ENCODE measurements at regions not wholly inside any gene's neighbourhood (a gene's known extent, or its start where the extent isn't known, plus 50 kb on each side); places are given as distances from the start of the nearest gene placed in this dataset.

GRCh38 chr15:95018888-95019545, 787.7 kb downstream of the MCTP2 start:
- Histone ChIP-seq H3K36me3 (no peaks in the 10 kb centered on the region), H3K27ac (no peak overlapping the region), H3K4me1 (peaks cover 0 to 9% (median 0%) of the 10 kb centered on the region in 4 donors), H3K27me3 (no peaks in the 10 kb centered on the region), H3K4me3 (no peak overlapping the region), H3K9me3 (no peaks in the 10 kb centered on the region)
- intact Hi-C loops (cut with DNase I), result no loop called here
- TF ChIP-seq EP300 (IDR thresholded peaks at IDR 0.05), result no peak
- no peak for TF ChIP-seq CTCF (IDR thresholded peaks at IDR 0.05)
- no peak for TF ChIP-seq POLR2AphosphoS5 (IDR thresholded peaks at IDR 0.05)
- WGBS, 2 donors, result 49 to 63% methylated on average over 6 of the region's 6 CpGs
- no peak for DNase-seq

GRCh38 chr15:95019907-95020306, 788.5 kb downstream of the MCTP2 start:
- Histone ChIP-seq H3K36me3 (no peaks in the 10 kb centered on the region), H3K27ac (no peak overlapping the region), H3K4me1 (peaks cover 0 to 9% (median 0%) of the 10 kb centered on the region in 4 donors), H3K4me3 (no peak overlapping the region), H3K27me3 (no peaks in the 10 kb centered on the region), H3K9me3 (no peaks in the 10 kb centered on the region)
- intact Hi-C loops (cut with DNase I), result no loop called here
- 70 to 80% methylated on average over 1 of the region's 1 CpG for WGBS, 2 donors
- DNase-seq, result no peak
- TF ChIP-seq POLR2A (IDR thresholded peaks at IDR 0.05), result no peak
- no peak for TF ChIP-seq POLR2AphosphoS5 (IDR thresholded peaks at IDR 0.05)
- no peak for TF ChIP-seq EP300 (IDR thresholded peaks at IDR 0.05)
- TF ChIP-seq CTCF (IDR thresholded peaks at IDR 0.05), result no peak

- TF ChIP-seq POLR2AphosphoS5 (IDR thresholded peaks at IDR 0.05) (no peak), EP300 (IDR thresholded peaks at IDR 0.05) (no peak), POLR2A (IDR thresholded peaks at IDR 0.05) (no peak), CTCF (IDR thresholded peaks at IDR 0.05) (no peak)
- no peak overlapping the region for H3K4me3 ChIP-seq
- intact Hi-C loops (cut with DNase I), result no loop called here
Observed at GRCh38 chr15:95021816-95022215, 790.5 kb downstream of the MCTP2 start.

GRCh38 chr15:95024351-95024750, 793.0 kb downstream of the MCTP2 start:
- H3K36me3 ChIP-seq, result no peaks in the 10 kb centered on the region
- no peaks in the 10 kb centered on the region for H3K27me3 ChIP-seq
- TF ChIP-seq POLR2A (IDR thresholded peaks at IDR 0.05) (no peak), CTCF (IDR thresholded peaks at IDR 0.05) (peak in 1 of 4 experiments; percentile 21)
- no peak overlapping the region for H3K4me3 ChIP-seq
- no peaks in the 10 kb centered on the region for H3K4me1 ChIP-seq
- no peaks in the 10 kb centered on the region for H3K9me3 ChIP-seq
- H3K27ac ChIP-seq, result no peak overlapping the region
- DNase-seq, result no peak
- intact Hi-C loops (cut with DNase I), result no loop called here
- WGBS, 2 donors, result 36 to 61% methylated on average over 2 of the region's 2 CpGs

More at GRCh38 chr15:95021816-95022215, 790.5 kb downstream of the MCTP2 start:
- no peak for DNase-seq
- no peak overlapping the region for H3K27ac ChIP-seq
- H3K4me1 ChIP-seq, result peaks cover 0 to 4% (median 0%) of the 10 kb centered on the region in 4 donors
- no peaks in the 10 kb centered on the region for H3K36me3 ChIP-seq
- H3K27me3 ChIP-seq, result no peaks in the 10 kb centered on the region
- no peaks in the 10 kb centered on the region for H3K9me3 ChIP-seq
- 97% methylated on average over 2 of the region's 2 CpGs for WGBS, 2 donors
